ENCODE measurements at regions not wholly inside any gene's neighbourhood (a gene's known extent, or its start where the extent isn't known, plus 50 kb on each side); places are given as distances from the start of the nearest gene placed in this dataset.

- Histone ChIP-seq H3K9ac (no peak overlapping the region), H3K9me3 (ENCODE audit: low read depth) (peaks cover 3% of the 10 kb centered on the region), H3K4me1 (no peaks in the 10 kb centered on the region), H2AFZ (replicated peaks) (no peak overlapping the region), H3K27me3 (no peaks in the 10 kb centered on the region), H3K36me3 (no peaks in the 10 kb centered on the region), H3K79me2 (ENCODE audit: low read depth) (no peaks in the 10 kb centered on the region), H3K4me3 (no peak overlapping the region), H3F3A (ENCODE audit: low read depth) (no peaks in the 10 kb centered on the region), H4K20me1 (ENCODE audit: low read depth) (no peaks in the 10 kb centered on the region), H3K4me2 (no peak overlapping the region), H3K27ac (no peak overlapping the region)
- no peak overlapping the region for H3K4me3 Mint-ChIP-seq
- no peaks in the 10 kb centered on the region for H3K9me3 Mint-ChIP-seq
- H3K4me1 Mint-ChIP-seq = no peaks in the 10 kb centered on the region
- no peak for TF ChIP-seq EZH2 (IDR thresholded peaks at IDR 0.05)
- TF ChIP-seq CTCF (IDR thresholded peaks at IDR 0.05) = no peak
- no peak for TF ChIP-seq EZH2phosphoT487 (IDR thresholded peaks at IDR 0.05)
- H3K36me3 Mint-ChIP-seq = no peaks in the 10 kb centered on the region
- DNase-seq (ENCODE audit: low spot score) = no peak
- no peak overlapping the region for H3K27ac Mint-ChIP-seq
- H3K27me3 Mint-ChIP-seq (ENCODE audit: insufficient read depth, low read depth) = no peaks in the 10 kb centered on the region
These were observed 382.0 kb downstream of the MAGEB5 start for GRCh38 chrX:26597981-26598380.

- H3K4me3 ChIP-seq = no peak overlapping the region
- no peak overlapping the region for H3K9ac ChIP-seq
- no peak overlapping the region for H3K27ac ChIP-seq
- no peaks in the 10 kb centered on the region for H3K79me2 ChIP-seq (ENCODE audit: low read depth)
- TF ChIP-seq CTCF (IDR thresholded peaks at IDR 0.05) (no peak), EZH2phosphoT487 (IDR thresholded peaks at IDR 0.05) (no peak), EZH2 (IDR thresholded peaks at IDR 0.05) (no peak)
- Mint-ChIP-seq H3K36me3 (no peaks in the 10 kb centered on the region), H3K27me3 (ENCODE audit: insufficient read depth, low read depth) (no peaks in the 10 kb centered on the region), H3K27ac (no peak overlapping the region), H3K9me3 (no peaks in the 10 kb centered on the region), H3K4me1 (no peaks in the 10 kb centered on the region), H3K4me3 (no peak overlapping the region)
- no peak for DNase-seq (ENCODE audit: low spot score)
- H3K4me1 ChIP-seq = no peaks in the 10 kb centered on the region
- no peaks in the 10 kb centered on the region for H4K20me1 ChIP-seq (ENCODE audit: low read depth)
- no peak overlapping the region for H3K4me2 ChIP-seq
- no peaks in the 10 kb centered on the region for H3K9me3 ChIP-seq (ENCODE audit: low read depth)
- no peaks in the 10 kb centered on the region for H3F3A ChIP-seq (ENCODE audit: low read depth)
- no peaks in the 10 kb centered on the region for H3K36me3 ChIP-seq
- H2AFZ ChIP-seq (replicated peaks) = no peak overlapping the region
- H3K27me3 ChIP-seq = no peaks in the 10 kb centered on the region
These were observed 374.9 kb downstream of the MAGEB5 start for GRCh38 chrX:26590849-26591248.

- H3K9ac ChIP-seq = no peak overlapping the region
- no peak overlapping the region for H3K4me3 ChIP-seq
- H3K4me1 ChIP-seq = no peaks in the 10 kb centered on the region
- TF ChIP-seq EZH2phosphoT487 (IDR thresholded peaks at IDR 0.05) (no peak), EZH2 (IDR thresholded peaks at IDR 0.05) (no peak), CTCF (IDR thresholded peaks at IDR 0.05) (no peak)
- H3K4me3 Mint-ChIP-seq = no peak overlapping the region
- H3K27ac Mint-ChIP-seq = no peak overlapping the region
- no peaks in the 10 kb centered on the region for H3K27me3 ChIP-seq
- H3F3A ChIP-seq (ENCODE audit: low read depth) = no peaks in the 10 kb centered on the region
- no peaks in the 10 kb centered on the region for H3K9me3 Mint-ChIP-seq
- H3K9me3 ChIP-seq (ENCODE audit: low read depth) = no peaks in the 10 kb centered on the region
- DNase-seq (ENCODE audit: low spot score) = peak; percentile 20
- H3K4me2 ChIP-seq = no peak overlapping the region
- peaks cover 4% of the 10 kb centered on the region for H3K27me3 Mint-ChIP-seq (ENCODE audit: insufficient read depth, low read depth)
- H3K4me1 Mint-ChIP-seq = no peaks in the 10 kb centered on the region
- H3K36me3 Mint-ChIP-seq = no peaks in the 10 kb centered on the region
- H3K36me3 ChIP-seq = no peaks in the 10 kb centered on the region
- H2AFZ ChIP-seq (replicated peaks) = no peak overlapping the region
- H3K79me2 ChIP-seq (ENCODE audit: low read depth) = no peaks in the 10 kb centered on the region
- H3K27ac ChIP-seq = no peak overlapping the region
- H4K20me1 ChIP-seq (ENCODE audit: low read depth) = no peaks in the 10 kb centered on the region
These were observed 370.6 kb downstream of the MAGEB5 start for GRCh38 chrX:26586570-26586969.

GRCh38 chrX:26581091-26581490 lies 365.1 kb downstream of the MAGEB5 start:
- Histone ChIP-seq H2AFZ (replicated peaks) (no peak overlapping the region), H3K27ac (no peak overlapping the region), H3F3A (ENCODE audit: low read depth) (no peaks in the 10 kb centered on the region), H3K27me3 (no peaks in the 10 kb centered on the region), H3K4me2 (no peak overlapping the region), H3K79me2 (ENCODE audit: low read depth) (no peaks in the 10 kb centered on the region), H3K4me1 (no peaks in the 10 kb centered on the region), H3K9ac (no peak overlapping the region), H3K4me3 (no peak overlapping the region), H4K20me1 (ENCODE audit: low read depth) (no peaks in the 10 kb centered on the region), H3K9me3 (ENCODE audit: low read depth) (peaks cover 3% of the 10 kb centered on the region), H3K36me3 (no peaks in the 10 kb centered on the region)
- H3K27me3 Mint-ChIP-seq (ENCODE audit: insufficient read depth, low read depth) = peaks cover 4% of the 10 kb centered on the region
- no peaks in the 10 kb centered on the region for H3K36me3 Mint-ChIP-seq
- H3K4me3 Mint-ChIP-seq = no peak overlapping the region
- no peaks in the 10 kb centered on the region for H3K4me1 Mint-ChIP-seq
- no peak overlapping the region for H3K27ac Mint-ChIP-seq
- DNase-seq (ENCODE audit: low spot score) = no peak
- H3K9me3 Mint-ChIP-seq = peaks cover 2% of the 10 kb centered on the region
- TF ChIP-seq CTCF (IDR thresholded peaks at IDR 0.05) (no peak), EZH2 (IDR thresholded peaks at IDR 0.05) (no peak), EZH2phosphoT487 (IDR thresholded peaks at IDR 0.05) (no peak)

Measured in neural progenitor cell (in vitro differentiated cells).